ENCODE measurements at regions not wholly inside any gene's neighbourhood (a gene's known extent, or its start where the extent isn't known, plus 50 kb on each side); places are given as distances from the start of the nearest gene placed in this dataset.
"Not testable (repeated sequence)": the region's sequence is repeated elsewhere in the genome, so short reads cannot be mapped to it uniquely, and the experiment has no call there.

DNA sequence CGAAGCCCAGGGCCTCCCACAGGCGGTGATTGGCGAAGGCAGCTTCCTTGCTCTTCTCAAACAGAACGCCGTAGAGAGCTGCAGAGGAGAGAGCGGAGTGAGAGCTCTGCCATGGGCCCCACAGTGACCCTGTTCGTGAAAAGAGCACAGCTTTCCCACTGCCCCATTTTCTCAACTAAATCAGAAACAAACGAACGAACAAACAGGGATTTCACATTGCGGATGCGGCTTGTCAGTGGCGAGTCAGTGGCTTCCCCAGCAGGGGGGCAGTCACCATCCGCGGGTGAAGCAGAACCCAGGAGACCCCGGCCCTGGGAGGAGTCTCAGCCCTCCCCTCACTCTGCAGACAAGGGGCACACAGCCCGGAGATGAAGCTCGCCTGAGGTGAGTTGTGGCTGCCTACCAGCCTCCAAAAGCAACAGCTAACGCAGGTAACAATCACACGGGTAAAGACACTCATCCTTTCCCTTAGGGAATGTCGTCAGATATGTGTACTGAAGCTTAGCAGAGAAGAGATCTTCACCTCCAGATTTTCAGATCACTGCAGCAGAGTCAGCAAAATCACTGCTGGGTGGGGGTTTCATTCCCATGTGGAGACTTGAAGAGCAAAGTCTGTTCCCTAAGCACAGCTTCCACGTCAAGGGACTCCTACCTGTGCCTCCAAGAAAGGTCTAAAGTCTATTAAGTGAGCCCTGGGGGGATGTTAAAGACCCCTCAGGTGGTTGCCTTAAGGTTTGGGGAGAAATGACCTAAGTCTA is 51.2 kb upstream of the GPR31 start:
- DNase-seq: no peak

DNA sequence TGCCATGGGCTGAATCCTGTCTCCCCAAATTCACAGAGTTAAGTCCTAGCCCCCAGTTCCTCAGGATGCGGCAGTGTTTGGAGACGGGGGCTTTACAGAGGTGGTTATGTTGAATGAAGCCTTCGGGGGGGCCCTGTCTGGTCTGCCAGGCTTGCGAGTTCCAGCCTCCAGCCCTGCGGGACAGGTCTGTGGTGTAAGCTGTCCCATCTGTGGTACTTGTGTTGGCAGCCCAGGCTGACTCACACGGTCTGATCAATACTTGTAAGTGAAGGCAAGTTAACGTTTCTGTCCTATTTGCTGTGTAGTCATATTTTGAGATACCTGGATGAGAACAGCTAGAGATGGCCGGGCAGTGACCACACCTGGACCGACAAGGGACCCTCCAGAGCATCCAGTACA is 51.8 kb upstream of the GPR31 start:
- no peak for DNase-seq

DNA sequence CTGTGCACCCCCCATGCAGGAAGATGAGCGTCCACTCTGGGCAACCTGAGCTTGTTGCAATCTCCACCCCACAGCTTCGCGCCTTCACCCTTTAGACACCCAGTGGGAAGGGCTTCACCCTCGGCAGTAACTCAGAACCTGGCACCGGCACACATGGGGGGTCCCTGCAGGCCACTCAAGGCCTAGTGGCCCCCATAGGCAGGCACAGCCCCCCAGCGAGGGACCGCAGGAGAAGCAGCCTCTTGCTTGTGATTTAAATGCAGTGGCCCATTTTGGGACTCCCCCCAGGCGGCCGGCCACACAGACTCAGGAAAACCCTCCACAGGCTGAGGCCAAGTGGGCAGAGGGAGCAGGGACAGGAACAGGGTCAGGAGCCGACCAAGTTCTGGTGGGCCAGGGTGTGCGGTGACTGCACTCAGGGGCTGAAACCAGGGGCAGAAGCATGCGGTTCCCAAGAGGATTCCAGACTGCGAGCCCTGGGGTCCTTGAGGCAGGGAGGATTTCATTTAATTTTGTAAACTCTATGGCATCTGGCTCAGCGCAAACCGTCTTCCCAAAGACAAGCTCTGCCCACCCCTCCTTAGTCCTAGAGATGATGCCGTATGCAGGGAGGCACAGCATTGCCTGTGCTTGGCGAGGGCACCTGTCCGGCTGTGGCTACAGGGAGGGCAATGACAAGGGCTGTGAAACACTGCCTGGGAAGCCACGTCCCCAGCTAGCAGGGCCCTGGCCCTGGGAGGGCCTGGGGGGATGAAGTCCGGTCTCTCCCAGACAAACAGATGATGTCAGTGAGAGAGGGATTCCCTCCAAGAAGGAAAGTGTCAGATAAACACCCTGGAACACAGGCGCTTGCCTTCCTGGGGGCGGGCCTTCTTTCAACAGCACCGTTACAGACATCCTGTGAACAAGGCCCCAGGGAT is 52.9 kb upstream of the GPR31 start:
- no peak for DNase-seq

DNA sequence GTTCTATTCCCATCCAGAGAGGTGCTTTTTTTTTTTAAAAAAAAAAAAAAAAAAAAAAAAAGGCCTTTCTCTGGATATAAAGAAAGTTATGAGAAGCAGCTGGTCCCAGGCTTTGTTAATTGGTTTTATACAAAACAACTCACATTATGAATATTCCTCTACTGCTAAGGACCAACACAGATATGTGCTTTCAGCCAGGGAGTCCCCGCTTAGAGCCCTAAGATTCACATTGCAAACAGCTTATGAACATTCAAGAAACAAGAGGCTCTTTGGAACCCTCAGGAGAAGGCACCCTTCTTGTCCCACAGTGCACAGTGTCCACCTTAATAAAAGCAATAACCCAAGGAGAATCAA is 53.5 kb upstream of the GPR31 start:
- no peak for DNase-seq

DNA sequence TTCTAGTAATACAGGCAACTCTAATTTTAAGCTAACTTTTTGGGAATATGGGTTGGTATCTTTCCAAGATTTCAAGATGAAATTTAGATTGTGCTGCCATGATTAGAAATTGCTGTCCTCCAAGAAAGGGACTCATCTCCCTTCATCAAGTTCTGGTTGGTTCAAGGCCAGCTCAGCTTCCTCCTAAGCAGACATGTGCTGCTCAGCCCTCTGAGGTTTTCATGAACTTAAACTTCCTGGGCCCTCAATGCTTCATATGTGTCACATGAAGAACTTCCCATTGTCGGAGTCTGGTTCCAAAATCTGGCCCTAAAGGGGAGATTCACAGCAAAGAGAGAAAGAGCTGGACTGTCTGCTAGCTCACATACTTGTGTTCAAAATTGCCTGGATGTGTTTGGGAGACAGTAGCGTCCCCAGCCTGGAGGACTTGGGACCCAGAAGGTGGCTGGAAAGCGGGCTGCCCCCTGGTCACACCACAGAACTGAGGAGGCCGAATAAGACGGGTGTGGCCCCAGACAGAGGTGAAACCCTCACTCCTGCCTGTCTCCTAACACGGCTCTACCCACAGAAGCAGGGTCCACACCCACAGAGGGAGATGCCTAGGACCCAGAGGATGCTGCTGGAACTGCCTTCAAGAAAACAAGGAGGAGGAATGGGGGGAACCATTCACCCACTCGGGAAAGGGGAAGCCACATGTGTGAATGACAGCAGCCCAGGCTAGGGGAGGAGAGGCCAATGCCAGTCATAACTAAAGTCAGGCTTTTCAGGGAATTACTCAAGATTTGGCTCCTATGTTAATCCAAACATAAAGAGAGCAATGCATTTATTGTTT is 54.3 kb upstream of the GPR31 start:
- DNase-seq: peak; percentile 47

DNA sequence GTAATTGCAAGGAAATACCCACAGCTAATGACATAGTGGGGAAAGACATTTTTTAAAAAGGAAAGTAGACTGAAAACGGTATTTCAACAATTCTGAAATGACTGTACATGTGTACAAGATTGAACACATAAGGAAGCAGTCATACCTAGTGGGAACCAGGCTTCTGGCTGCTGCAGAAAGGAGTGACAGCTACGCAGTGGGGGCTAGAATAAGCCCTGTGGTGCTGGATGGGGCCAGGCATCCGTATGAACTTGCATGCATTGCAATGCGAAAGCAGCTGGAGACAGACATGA is 54.9 kb upstream of the GPR31 start:
- no peak for DNase-seq

DNA sequence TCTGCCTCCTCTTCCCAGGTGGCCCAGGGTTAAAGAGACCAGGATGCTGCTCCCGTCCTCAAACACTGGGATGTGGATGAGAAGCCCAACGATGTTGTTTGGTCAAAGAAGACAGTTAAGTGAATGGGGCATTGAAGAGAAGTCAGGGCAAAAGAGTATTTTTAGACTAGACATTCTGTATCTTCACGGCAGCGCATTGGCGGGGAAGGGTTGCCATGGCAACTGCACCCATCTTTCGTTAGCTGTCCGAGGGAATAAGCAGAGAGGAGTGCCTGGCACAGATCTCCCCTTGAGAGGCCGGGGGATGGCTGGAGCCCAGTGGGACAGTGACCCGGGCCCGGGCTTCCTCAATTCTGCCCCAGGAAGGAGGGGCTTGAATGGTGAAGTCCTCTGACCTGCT is 56.4 kb upstream of the GPR31 start:
- DNase-seq: no peak

DNA sequence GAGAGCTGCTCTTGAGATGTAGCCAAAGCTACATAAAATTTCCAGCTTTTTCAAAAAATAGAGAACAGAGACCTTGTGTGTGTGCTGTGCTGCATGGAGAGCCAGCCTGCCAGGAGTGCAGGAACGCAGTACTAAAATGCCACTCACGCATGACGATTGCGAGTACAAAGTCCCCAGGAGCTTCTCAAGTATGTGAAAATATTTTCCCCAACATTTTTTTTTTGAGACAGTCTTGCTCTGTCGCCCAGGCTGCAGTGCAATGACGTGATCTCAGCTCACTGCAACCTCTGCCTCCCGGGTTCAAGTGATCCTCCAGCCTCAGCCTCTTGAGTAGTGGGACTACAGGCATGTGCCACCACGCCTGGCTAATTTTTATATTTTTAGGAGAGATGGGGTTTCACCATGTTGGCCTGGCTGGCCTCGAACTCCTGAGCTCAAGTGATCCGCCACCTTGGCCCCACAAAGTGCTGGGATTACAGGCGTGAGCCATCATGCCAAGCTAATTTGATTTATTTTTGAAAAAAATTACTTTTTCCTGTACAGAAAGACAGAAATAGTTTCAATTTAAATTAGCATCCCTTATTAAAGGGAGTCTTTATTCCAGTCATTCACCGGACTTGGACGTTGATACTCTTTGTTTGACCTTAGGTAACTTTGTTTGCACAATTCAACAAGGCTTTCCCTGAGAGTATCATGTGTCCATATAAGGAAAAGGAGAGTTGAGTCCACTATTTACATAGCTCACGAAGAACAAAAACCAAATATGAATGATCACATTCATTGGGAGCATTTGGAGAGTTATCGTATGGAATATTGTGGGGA is 57.9 kb upstream of the GPR31 start:
- not testable (repeated sequence) for DNase-seq

DNA sequence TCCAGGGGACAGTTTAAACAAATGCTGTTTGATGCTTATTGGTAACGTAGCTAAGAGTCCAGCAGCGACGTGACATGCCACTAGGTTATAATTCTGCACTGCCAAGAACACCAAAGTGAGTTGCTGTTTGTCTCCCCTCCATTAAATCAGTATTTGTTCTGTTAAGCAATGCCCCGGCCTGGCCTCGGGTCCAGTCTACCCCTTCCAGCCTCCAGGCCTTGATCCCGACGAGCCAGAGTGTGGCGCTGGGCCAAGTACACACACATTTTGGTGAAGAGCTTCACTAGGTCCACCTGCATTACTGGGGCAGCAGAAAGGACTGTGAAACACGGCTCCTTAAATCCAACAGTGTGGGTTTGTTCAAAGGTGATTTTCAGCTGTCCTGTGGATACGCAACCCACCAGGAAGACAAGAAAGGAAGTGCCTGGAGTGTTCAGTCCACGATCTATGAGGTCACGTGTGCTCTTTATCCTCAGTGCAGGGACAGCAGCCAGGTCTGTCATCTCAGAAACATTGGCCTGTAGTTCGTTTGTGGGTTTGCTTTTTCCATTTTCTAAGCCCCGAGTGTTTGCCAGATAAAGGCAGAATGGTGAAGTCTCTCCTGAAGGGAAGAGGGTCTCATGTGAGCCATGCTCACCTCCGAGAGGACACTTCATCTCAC is 58.7 kb upstream of the GPR31 start:
- DNase-seq: not testable (repeated sequence)

DNA sequence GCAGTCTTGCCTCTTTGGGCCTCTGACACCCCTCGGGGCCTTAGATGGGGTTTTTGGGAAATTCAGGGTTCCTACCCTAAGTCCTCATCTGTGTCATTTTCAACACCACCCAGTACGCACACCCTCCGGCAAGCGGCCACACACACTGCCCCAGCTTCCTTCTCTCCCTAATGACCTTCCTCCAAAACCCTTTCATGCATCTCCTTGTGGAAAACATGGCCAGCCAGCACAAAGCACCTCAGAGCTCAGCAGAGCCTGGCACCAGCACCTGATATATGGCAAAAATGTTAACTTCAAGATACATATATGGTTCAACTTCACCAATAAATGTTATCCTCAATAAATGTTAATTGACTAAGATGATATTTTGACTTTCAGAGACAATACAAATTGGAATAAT is 59.3 kb upstream of the GPR31 start:
- DNase-seq: not testable (repeated sequence)

DNA sequence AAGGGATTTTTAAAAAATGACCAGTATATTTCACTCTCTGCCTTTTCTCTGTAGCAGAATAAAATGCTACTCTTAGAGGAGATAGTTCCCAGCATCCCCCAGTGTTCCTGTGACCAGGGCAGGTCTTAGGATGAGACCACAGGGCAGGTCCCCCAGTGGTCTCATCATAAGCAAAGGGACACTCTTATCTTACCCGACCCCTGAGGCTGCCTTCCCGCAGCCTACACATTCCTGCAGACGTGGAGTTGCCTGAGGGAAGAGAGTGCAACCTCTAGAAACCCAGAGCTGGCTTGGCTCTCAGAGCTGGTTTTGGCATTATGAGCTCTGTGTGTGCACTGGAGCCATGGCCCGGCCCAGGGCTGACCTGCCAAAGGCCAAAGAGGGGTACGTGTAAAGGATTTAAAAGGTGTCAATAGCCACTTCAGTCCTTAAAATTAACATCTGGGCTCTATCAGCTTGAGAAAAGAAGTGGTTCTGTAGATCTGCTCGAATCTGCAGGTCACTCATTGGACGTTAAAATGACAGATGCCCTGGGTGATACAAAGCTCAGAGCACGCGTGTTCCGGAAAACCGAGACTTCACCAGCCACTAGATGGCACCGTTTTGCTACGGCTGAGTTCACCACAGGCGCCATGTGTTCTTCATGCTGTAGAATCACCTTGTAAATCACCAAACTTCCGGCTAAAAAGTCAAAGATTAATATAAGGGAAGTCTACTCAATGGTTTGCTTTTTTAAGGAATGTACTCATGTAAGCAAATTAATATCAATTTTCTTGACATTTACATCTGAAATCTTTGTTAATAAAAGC is 60.4 kb upstream of the GPR31 start:
- peak; percentile 3 for DNase-seq

DNA sequence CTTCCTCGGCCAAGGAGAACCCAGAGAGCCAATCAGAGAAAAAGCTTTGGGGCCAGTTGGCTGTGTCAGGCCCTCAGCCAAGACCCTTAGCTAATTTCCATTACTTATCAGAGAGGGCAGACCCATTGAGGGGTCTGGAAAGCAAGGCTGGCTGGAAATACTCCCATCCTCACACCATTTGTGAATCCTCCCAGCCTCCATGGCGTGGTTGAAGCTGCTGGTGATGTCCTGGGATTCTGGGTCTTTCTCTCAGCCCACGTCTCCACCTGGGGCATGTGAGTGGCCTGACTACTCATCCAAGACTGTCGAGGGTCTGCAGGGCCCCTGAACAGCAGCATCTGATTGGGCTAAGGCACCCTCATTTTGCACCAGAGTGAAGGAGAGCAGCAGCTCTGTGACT is 61.3 kb upstream of the GPR31 start:
- DNase-seq: not testable (repeated sequence)

DNA sequence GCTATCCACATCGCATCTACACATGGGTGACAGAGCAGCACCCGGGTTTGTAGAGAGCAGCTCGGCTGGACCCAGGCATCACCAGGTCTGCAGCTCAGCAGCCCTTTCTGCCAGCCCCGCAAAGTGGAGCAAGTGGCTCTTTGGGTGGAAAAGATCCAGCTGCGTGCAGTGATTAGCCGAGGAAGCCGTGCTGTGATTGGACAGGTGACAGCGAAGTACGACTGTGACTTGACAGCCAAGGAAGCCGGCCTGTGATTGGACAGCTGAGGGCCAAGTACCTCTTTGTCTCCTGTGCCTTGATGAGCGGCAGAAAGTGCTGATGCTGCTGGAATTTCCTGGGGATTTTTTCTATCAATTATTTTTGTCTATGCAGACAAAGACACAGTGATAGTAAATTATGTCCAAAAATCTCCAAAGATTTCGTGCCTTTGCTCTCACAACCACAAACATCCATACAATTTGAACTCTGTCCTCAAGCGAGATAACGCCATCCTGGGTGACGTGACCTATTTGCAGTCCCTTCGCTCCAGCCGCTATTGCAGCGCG is 62.3 kb upstream of the GPR31 start:
- DNase-seq: no peak

DNA sequence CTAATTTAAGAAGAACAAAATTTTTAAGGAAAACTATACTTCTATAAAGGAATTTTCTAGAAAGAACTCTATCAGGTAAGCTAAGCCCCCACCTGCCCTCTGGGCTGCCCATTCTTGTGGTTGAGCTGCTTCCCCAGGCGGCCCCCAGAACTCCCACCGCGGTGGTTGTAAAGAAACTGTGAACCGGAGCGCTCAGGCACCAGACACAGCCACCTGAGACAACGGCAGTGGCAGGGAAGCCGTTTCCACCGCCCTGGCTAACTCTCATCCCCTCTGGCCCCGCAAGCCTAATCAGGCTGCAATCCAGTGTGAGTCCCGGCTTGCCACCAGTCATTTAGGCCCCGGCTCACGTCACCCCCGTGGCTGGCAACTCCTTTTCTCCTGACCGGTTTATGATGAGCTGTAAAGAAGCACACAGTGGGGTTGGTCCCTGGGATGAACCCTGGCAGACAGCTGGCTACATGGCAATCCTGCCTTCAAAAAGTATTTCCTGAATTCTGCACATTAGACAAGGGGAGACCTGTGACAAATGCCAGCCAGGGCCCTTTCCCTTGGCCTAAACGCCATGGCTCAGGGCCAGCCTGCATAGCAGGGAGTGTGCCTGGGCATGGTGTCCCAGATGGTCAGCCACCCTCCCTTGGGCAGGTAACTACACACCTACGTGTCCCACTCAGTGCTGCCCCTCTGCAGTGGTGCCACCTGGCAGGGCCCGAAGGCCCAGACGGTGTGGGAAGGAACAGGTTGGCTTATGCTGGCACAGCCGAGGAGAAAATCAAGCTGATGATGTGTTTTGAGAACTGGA is 63.8 kb upstream of the GPR31 start:
- no peak for DNase-seq

DNA sequence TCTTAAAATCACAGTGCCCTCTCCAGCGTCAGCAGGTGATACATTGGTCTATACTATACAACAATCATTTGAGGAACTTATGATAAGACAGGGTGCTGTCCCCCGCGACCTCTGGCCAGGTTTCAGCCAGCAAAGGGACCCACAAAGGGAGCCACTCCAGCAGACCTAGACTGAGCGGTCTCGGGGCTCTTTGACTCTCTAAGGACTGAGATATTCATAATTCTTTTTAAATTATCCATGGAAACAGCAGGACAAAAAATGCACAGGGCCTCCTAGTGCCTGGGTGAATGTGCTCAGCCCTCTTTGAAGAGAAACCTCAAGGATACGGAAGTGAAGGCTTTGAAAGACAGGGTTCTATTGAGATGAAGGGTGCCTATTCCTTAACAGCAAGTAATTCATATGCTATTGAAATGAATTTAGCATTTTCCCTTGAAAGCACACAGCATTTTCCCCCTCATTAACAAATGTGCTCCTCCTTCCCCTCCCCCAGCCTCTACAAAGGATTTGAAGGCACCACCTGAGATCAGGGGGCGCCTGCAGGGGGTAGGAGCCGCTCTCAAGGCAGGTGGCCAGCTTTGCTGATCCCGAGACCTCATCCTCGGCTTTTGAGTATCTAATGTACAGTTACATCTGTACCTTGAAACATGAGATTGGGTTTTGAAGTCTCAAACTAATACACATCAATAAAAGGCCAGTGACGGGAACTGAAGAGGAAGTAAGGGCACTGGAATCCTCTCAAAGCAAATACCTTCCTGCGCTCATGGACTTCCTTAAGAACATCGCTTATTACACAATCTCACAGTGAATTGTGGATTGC is 65.3 kb upstream of the UNC93A start:
- not testable (repeated sequence) for DNase-seq

DNA sequence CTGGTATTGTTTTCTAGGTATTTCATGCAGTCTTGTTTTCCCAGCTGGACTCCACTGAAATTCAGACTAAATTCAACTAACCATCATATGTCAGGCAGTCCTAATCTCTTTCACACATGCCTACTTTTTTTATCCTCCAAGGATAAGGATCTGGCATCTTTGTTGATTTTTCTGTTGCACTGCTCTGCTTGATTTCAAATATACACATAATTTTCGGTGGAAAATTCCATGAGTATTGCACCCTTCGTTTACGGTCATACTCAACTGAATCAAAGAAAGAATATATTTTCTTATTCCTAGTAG is 64.8 kb upstream of the UNC93A start:
- no peak for DNase-seq

DNA sequence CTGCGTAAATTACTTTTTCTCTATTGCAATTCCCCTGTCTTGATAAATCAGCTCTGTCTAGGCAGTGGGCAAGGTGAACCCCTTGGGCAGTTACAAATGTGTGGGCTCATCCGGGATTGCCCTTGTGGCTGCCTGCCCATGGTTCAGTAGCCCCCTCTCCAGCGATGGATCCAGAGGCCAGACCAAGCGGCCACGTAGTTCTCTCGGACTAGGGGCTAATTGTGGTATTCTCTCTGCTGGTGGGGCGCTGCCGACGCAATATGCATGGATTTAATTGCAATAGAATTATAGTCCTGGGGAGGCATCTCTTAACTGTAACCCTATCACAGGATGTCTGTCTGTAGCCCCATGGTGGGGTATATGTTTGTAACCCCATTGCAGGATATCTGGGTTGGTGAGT is 64.3 kb upstream of the UNC93A start:
- no peak for DNase-seq

DNA sequence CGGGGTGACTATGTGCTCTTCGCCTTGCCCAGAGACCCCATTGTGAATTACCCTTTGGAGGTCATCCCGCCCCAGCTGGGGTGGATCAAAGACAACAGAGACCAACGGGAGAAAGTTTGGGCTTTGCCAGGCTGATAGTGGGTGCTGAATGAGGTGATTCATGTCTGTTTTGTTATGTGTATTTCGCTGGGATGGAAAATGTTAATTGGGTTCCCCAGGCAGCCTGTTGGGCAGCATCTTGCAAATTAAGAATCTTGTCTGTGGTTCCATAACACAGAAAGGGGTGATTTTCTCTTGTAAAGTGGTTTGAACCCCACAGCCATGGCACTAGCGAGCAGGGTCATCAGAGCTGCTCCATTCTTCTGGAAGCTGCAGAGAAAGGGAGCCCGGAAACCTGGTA is 63.1 kb upstream of the UNC93A start:
- no peak for DNase-seq

DNA sequence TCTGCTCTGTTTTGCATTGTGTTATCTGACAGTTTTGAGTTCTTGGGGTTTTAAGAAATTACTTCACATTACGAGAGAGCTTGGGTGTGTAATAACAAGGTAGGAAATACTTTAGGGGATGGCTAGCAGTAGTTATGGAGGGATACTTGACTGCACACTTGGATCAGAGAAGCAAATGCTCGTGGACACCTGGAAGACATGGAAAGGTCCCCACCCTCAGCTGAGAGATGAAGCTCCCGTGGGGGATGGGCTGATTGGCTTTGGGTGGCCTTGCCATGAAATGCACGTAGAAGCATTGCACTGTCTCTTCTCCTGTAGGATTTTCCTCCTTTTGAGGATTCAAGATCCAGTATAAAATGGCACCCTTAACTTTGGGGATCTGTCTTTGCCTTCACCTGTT is 61.5 kb upstream of the UNC93A start:
- DNase-seq: no peak

All from inflammatory macrophage treated with lipopolysaccharide for 4 hours (primary cell).